C4-2B (cell line): ENCODE measurements at regions not wholly inside any gene's neighbourhood (a gene's known extent, or its start where the extent isn't known, plus 50 kb on each side); places are given as distances from the start of the nearest gene placed in this dataset.

ENCODE experiments used
- H3K27ac ChIP-seq: fragments of 450-650 bp; 2 replicates; pipeline ENCODE4 v1.5.1; 2017
- ZFX ChIP-seq: fragments of 450-650 bp; IDR thresholded peaks from 2 replicates; pipeline ENCODE4 v1.6.1; 2017
- TF ChIP-seq, protein P1 (sequence below): fragments of 450-650 bp; conservative IDR thresholded peaks from 2 replicates; pipeline ENCODE4 v1.5.1; 2017; ENCODE audit warnings: mild to moderate bottlenecking

DNA sequence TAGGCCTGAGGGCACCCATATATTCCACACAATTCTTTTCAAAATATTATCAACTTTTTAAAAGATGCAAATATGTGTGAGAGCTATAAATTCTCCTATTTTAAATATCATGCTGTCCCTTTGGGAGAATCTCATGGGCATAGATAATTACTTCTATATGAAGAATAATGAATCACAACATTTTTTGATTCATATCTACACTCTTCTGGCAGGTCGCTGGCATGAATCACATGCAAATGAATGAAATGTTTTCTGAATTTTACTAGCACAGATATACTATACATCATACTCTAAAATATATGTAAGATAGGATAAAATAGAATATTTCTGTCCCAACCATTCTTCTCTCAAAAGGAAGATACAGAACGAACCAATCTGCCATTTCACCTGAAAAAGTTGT lies 277.7 kb upstream of the KCNH8 start:
- H3K27ac ChIP-seq: no peak overlapping the region
- TF ChIP-seq, protein P1, sequence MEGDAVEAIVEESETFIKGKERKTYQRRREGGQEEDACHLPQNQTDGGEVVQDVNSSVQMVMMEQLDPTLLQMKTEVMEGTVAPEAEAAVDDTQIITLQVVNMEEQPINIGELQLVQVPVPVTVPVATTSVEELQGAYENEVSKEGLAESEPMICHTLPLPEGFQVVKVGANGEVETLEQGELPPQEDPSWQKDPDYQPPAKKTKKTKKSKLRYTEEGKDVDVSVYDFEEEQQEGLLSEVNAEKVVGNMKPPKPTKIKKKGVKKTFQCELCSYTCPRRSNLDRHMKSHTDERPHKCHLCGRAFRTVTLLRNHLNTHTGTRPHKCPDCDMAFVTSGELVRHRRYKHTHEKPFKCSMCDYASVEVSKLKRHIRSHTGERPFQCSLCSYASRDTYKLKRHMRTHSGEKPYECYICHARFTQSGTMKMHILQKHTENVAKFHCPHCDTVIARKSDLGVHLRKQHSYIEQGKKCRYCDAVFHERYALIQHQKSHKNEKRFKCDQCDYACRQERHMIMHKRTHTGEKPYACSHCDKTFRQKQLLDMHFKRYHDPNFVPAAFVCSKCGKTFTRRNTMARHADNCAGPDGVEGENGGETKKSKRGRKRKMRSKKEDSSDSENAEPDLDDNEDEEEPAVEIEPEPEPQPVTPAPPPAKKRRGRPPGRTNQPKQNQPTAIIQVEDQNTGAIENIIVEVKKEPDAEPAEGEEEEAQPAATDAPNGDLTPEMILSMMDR: no peak
- TF ChIP-seq ZFX: no peak

DNA sequence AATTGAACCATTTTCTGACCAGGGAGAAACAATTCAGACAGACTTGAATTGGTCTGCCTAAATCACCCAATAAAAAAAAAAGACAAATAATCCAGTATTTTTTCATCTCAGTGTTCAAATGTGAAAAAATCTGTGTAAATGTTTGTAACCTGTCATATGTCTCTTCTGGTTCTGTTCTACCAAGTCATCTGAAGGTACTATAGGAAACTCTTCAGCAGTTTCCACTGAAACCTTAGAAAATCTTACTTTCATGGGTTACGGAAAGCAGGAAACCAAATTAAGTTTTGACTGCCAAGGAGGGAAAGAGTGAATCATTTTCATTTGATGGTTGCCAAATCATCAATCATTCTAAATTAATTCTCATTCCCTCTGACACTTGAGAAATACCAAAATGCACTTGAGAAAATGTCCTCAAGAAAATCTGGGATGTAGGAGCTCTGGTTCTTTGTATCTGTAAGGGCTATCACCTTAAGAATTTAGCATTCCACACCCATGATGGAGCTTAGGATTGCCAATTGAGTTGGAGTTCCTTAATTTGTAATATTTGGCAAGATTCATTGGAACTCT lies 278.2 kb upstream of the KCNH8 start:
- no peak overlapping the region for H3K27ac ChIP-seq
- TF ChIP-seq, protein P1: no peak
- TF ChIP-seq ZFX: no peak

DNA sequence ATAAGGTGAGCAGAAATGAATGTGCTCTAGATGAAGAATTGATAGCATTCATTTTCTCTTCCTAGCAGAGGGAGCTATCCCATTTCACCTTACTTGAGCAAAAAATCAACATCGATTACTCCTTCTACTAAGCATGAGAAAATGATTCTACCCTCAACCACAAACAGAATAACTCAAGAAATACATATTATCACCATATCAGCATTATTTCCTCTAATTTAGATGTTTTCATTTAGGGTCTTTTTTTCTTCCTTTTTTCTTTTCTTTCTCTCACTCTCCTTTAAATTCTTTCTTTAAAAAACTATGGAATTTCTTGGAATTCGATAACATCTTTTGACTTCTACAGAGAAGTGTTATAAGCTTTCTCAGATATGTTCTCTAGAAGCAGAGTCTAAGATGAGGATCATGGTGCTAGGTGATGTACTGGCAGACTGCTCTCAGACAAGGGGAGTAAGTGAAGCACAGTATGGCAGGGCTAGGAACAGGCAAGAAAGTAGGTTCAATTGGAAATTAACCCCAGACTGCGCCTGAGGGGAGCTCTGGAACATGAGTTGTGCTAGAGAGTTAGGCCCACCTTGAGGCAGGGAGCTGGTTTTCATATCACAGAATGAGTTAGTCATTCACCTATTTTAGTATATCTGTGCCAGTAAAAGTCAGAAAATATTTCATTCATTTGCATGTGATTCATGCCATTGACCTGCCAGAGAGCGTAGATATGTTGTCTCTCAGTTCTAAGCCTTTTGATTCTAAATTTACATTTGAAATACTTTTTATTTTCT lies 279.2 kb upstream of the KCNH8 start:
- TF ChIP-seq, protein P1: no peak
- TF ChIP-seq ZFX: no peak
- H3K27ac ChIP-seq: no peak overlapping the region

DNA sequence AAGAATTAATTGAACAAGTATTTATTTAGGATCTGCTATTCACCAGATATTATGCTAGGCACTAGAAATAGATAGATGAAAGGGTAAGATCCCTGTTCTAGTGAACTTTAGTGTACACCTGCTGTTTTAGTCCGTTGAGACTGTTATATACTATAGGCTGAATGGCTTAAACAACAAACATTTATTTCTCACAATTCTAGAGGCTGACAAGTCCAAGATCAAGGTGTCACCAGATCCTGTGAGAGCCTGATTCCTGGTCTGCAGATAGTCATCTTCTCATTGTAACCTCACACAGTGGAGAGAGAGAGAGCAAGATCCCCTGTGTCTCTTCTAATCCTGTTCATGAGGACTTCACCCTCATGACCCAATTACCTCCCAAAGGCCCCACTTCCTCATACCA lies 281.4 kb upstream of the KCNH8 start:
- TF ChIP-seq ZFX: no peak
- TF ChIP-seq, protein P1: no peak

DNA sequence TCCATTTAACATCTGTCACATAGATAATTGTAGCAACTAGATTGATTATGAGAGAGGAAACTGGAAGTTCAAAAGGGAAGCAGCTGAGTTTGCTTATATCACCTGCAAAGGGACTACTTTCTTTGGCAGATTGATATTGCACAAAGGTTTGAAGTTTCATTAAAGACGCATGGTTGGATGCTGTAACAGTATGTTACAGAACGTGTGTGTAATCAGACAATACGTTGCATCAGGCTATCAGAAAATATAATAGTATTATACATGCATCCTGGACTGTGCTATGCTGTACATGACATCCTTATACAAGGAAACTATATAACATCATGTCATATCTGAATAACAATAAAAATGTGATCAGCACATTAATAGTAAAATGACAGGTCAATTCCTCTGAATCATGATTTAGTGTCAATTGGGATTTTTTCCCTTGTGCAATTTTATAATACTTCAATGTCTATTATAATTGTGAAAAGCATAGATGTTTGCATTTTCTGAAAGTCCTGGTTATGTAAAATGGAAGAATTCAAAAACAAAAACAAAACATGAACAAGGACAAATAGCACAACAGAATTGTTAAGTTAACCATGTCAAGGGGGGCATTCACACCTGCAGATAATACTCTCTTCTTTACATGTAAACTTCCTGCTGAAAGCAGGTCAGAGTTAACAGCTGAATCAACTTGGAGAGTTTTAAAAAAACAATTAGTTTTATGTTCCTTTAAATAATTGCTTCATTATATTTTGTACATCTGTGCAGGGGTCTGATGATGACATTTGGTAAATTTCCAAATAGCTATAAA lies 283.2 kb upstream of the KCNH8 start:
- no peak for TF ChIP-seq ZFX
- TF ChIP-seq, protein P1: no peak

More for the DNA sequence above, 281.4 kb upstream of the KCNH8 start:
- no peak overlapping the region for H3K27ac ChIP-seq

DNA sequence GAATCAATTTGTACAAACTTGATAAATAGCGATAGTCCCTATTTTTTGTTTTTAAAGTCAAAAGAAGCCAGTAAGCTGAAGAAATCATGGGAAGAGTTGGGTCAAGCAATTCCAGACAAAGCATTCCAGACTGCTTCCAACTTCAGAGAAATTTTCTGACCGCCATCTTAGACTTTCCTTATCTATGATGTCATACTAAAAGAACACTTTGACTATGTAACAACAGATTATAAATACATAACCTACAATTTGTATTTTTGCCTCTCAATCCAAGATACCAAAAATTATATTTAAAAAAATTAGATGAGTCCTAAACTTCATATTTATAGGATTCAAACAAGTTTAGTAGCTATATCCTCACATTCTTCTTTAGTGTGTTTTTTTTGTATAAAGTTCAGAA lies 286.2 kb upstream of the KCNH8 start:
- TF ChIP-seq, protein P1: no peak
- TF ChIP-seq ZFX: no peak
- H3K27ac ChIP-seq: no peak overlapping the region

More for the DNA sequence above, 283.2 kb upstream of the KCNH8 start:
- H3K27ac ChIP-seq: no peak overlapping the region

DNA sequence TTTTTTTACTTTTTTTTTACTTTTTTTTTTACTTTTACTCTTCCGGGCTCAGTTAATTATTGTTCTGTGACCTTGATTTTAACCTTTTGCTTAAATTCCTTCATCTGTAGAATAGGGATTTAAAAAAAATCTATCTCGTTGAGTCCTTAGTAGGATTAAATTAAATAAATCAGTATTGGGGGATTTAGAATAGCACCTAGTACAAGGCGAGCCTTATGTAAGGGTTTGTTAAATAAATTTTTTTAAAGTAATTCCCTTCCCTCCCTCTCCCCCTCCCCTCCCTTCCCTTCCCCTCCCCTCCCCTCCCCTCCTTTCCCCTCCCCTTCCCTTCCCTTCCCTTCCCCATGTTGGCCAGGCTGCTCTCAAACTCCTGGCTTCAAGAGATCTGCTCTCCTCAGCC lies 287.2 kb upstream of the KCNH8 start:
- no peak overlapping the region for H3K27ac ChIP-seq
- TF ChIP-seq ZFX: no peak
- TF ChIP-seq, protein P1: no peak
